Cardiac fibroblast (primary cell): ENCODE measurements at regions not wholly inside any gene's neighbourhood (a gene's known extent, or its start where the extent isn't known, plus 50 kb on each side); places are given as distances from the start of the nearest gene placed in this dataset.

Experiments
- DNase-seq, 2 donors: peaks; one replicate each; pipeline versions ENCODE4 v3.0.0 to v3.0.0-alpha.2; 2010; ENCODE audit warnings: low read depth in 2 of 2
- H3K4me3 ChIP-seq, 2 donors: replicated peaks in 1 of 2; 1 replicate in 1 of 2; 2 replicates in 1 of 2; pipeline ENCODE4 v1.5.1; 2011; ENCODE audit warnings: low read depth in 2 of 2, low read length in 2 of 2, mild to moderate bottlenecking in 2 of 2, moderate library complexity in 1 of 2
- CTCF ChIP-seq: IDR thresholded peaks from one replicate; pipeline ENCODE4 v1.5.1; 2011; ENCODE audit warnings: low read depth, mild to moderate bottlenecking, low read length, inconsistent platforms

- DNase-seq, result no peak
These were observed 113.2 kb downstream of the ACKR3 start for GRCh38 chr2:236682651-236683422.

GRCh38 chr2:236684504-236685256 lies 115.1 kb downstream of the ACKR3 start:
- H3K4me3 ChIP-seq, result no peak overlapping the region
- no peak for TF ChIP-seq CTCF
- DNase-seq, result no peak

More at GRCh38 chr2:236682651-236683422, 113.2 kb downstream of the ACKR3 start:
- no peak overlapping the region for H3K4me3 ChIP-seq
- no peak for TF ChIP-seq CTCF

DNA sequence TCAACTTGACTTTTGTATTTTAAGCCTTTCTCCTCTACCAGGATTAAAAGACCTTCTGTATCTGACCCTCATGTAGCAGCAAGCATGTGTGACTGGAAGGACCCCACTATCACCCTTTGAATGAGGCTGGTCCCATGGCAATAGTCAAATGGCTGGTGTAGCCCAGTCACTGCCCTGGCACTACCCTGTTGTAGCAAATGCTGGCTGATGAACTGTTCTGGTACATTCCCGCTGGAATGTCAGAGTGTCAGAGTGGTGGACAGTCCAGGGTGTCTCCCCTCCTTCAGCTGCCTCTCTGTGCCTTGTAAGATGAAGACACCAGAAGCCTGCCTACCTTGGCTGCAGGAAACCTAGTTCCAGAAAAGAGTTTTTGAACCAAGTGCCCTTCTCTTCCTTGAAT lies 115.7 kb downstream of the ACKR3 start:
- no peak for TF ChIP-seq CTCF
- DNase-seq, result no peak
- H3K4me3 ChIP-seq, result no peak overlapping the region

GRCh38 chr2:236685979-236686520 lies 116.4 kb downstream of the ACKR3 start:
- H3K4me3 ChIP-seq, result no peak overlapping the region
- DNase-seq, result no peak
- no peak for TF ChIP-seq CTCF

- TF ChIP-seq CTCF, result no peak
- no peak overlapping the region for H3K4me3 ChIP-seq
- DNase-seq, result no peak
These were observed 116.9 kb downstream of the ACKR3 start for GRCh38 chr2:236686561-236686960.

GRCh38 chr2:236687296-236687965 lies 117.8 kb downstream of the ACKR3 start:
- DNase-seq, result no peak
- H3K4me3 ChIP-seq, result no peak overlapping the region
- no peak for TF ChIP-seq CTCF
